Esophagus muscularis mucosa (tissue), 4 donors: ENCODE measurements at regions not wholly inside any gene's neighbourhood (a gene's known extent, or its start where the extent isn't known, plus 50 kb on each side); places are given as distances from the start of the nearest gene placed in this dataset.

Source experiments
- CTCF ChIP-seq, 3 experiments: fragments of 200-600 bp in 2 of 3; fragments of 450-650 bp in 1 of 3; sonication (generic) in 2 of 3; IDR thresholded peaks; one replicate each; pipeline ENCODE4 v1.5.1; 2017 to 2019; ENCODE audit warnings: antibody characterized with exemption in 3 of 3, mild to moderate bottlenecking in 2 of 3, moderate library complexity in 1 of 3
- EP300 ChIP-seq: sonication (generic); formaldehyde crosslinking; IDR thresholded peaks from one replicate; pipeline ENCODE4 v1.6.1; 2017; ENCODE audit warnings: antibody characterized with exemption
- POLR2A ChIP-seq: fragments of 450-650 bp; IDR thresholded peaks from one replicate; pipeline ENCODE4 v1.6.1; 2017; ENCODE audit warnings: antibody characterized with exemption, moderate library complexity, mild to moderate bottlenecking, low read depth
- POLR2AphosphoS5 ChIP-seq, 2 donors: sonication (generic); formaldehyde crosslinking; IDR thresholded peaks; one replicate each; pipeline ENCODE4 v1.6.1; 2017; ENCODE audit warnings: antibody characterized with exemption in 2 of 2

DNA sequence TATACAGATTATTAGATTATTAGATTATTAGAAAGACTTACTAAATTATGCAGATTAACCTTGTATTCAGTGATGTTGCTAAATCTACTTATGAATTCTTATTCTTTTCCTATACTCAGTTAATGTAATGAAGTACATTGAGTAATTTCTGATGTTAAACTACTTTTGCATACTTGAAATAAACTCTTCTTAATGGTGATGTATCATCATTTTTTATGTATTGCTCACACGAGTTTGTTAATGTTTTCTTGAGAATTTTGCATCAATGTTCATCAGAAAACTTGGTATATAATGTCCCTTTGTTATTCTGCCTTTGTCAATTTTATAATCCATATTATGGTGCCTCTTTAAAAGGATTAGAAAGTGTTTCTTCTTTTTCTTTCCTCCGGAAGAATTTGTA, 163.2 kb upstream of the COL8A1 start:
- TF ChIP-seq CTCF (IDR thresholded peaks at IDR 0.05), result no peak
- TF ChIP-seq EP300, result no peak
- TF ChIP-seq POLR2A, result no peak
- TF ChIP-seq POLR2AphosphoS5 (IDR thresholded peaks at IDR 0.05), result no peak
